Smooth muscle cell (in vitro differentiated cells): ENCODE measurements at regions not wholly inside any gene's neighbourhood (a gene's known extent, or its start where the extent isn't known, plus 50 kb on each side); places are given as distances from the start of the nearest gene placed in this dataset.

Experiments used
- DNase-seq: peaks from one replicate; lab custom pipeline; 2025; ENCODE audit not compliant: unreplicated experiment; lab: John Stamatoyannopoulos, UW
- H2AFZ ChIP-seq: fragments of 200-600 bp; sonication (generic); 2 replicates; pipeline ENCODE4 v1.6.0; 2016; ENCODE audit warnings: antibody characterized with exemption, low read depth, mild to moderate bottlenecking
- H3F3A ChIP-seq: fragments of 200-600 bp; sonication (generic); 2 replicates; pipeline ENCODE4 v1.6.0; 2017; ENCODE audit warnings: antibody characterized with exemption, low read depth
- H3K27ac ChIP-seq: fragments of 200-600 bp; sonication (generic); 2 replicates; pipeline ENCODE4 v1.5.1; 2016; ENCODE audit warnings: low read depth, mild to moderate bottlenecking
- H3K27me3 ChIP-seq: fragments of 200-600 bp; sonication (generic); 2 replicates; pipeline ENCODE4 v1.6.1; 2016; ENCODE audit warnings: low read depth, mild to moderate bottlenecking
- H3K36me3 ChIP-seq: fragments of 200-600 bp; sonication (generic); 2 replicates; pipeline ENCODE4 v1.5.1; 2016; ENCODE audit warnings: low read depth
- H3K4me1 ChIP-seq: fragments of 200-600 bp; sonication (generic); 2 replicates; pipeline ENCODE4 v1.5.1; 2016; ENCODE audit warnings: low read depth
- H3K4me2 ChIP-seq: fragments of 200-600 bp; sonication (generic); 2 replicates; pipeline ENCODE4 v1.6.0; 2016; ENCODE audit warnings: mild to moderate bottlenecking
- H3K4me3 ChIP-seq: fragments of 200-600 bp; sonication (generic); 2 replicates; pipeline ENCODE4 v1.5.1; 2016; ENCODE audit warnings: mild to moderate bottlenecking
- H3K79me2 ChIP-seq: fragments of 200-600 bp; sonication (generic); 2 replicates; pipeline ENCODE4 v1.6.0; 2016; ENCODE audit warnings: low read depth, mild to moderate bottlenecking
- H3K9ac ChIP-seq: fragments of 200-600 bp; sonication (generic); 2 replicates; pipeline ENCODE4 v1.6.0; 2016; ENCODE audit warnings: low read depth
- H3K9me3 ChIP-seq: fragments of 200-600 bp; sonication (generic); replicated peaks from 2 replicates; pipeline ENCODE4 v1.5.1; 2016; ENCODE audit warnings: low read depth
- H4K20me1 ChIP-seq: fragments of 200-600 bp; sonication (generic); 2 replicates; pipeline ENCODE4 v1.6.0; 2016; ENCODE audit warnings: low read depth
- CTCF ChIP-seq: fragments of 200-600 bp; sonication (generic); IDR thresholded peaks from 2 replicates; pipeline ENCODE4 v1.5.1; 2017; ENCODE audit warnings: borderline replicate concordance, mild to moderate bottlenecking, antibody characterized with exemption; ENCODE audit not compliant: insufficient read depth, poor library complexity, severe bottlenecking
- WGBS: methylation state at CpG from one replicate; pipeline ENCODE4 v1.1.7; 2016; ENCODE audit warnings: low lambda C conversion rate; 5-methylcytosine and 5-hydroxymethylcytosine counted together

DNA sequence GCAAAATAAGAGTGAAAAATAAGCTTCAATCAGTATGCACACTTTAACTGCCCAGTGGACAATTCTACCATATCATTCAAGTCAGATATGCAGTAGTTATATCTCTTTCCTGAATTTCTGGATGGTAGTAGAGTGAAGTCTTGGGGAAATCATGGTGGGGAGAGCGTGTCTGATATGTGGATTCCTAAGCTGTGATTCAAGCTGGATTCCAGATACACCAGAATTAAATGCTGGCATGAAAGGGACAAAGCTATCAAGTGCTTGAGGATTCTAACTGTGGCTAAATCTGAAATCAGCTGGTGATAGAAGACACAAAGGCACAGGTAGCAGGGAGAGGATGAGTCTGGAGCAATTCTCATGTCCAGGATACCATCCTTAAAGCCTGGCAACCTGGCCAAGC, 323.5 kb downstream of the DUSP10 start:
- 46% methylated on average over 1 of the region's 1 CpG for WGBS
- H3K27me3 ChIP-seq = no peaks in the 10 kb centered on the region
- no peak overlapping the region for H3K4me3 ChIP-seq
- no peak overlapping the region for H2AFZ ChIP-seq
- no peaks in the 10 kb centered on the region for H3K9me3 ChIP-seq
- H3K9ac ChIP-seq = no peak overlapping the region
- no peak for DNase-seq
- no peaks in the 10 kb centered on the region for H3K4me1 ChIP-seq
- H3K4me2 ChIP-seq = no peak overlapping the region
- TF ChIP-seq CTCF = no peak
- H3K36me3 ChIP-seq = no peaks in the 10 kb centered on the region
- H4K20me1 ChIP-seq = no peaks in the 10 kb centered on the region
- H3F3A ChIP-seq = no peaks in the 10 kb centered on the region
- H3K27ac ChIP-seq = no peak overlapping the region
- H3K79me2 ChIP-seq = no peaks in the 10 kb centered on the region

GRCh38 chr1:221419513-221420095, 322.3 kb downstream of the DUSP10 start:
- no peaks in the 10 kb centered on the region for H4K20me1 ChIP-seq
- no peak overlapping the region for H3K9ac ChIP-seq
- DNase-seq = no peak

DNA sequence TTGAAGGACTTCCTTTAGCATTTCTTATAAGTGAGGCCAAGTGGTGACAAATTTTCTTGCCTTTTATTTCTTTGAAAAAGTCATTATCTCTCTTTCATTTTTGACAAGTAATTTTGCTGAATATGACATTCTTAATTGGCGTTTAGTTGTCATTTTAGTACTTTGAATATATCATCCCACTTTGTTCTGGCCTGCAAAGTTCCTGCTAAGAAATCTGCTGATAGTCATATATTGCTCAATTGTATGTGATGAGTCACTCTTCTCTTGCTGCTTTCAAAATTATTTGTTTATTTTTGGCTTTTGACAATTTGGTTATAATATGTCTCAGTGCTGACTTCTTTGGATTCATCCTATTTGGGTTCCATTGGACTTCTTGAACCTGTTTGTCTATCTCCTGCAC, 312.6 kb downstream of the DUSP10 start:
- H3K4me2 ChIP-seq = peak overlapping the region; percentile 25
- no peaks in the 10 kb centered on the region for H3K27me3 ChIP-seq
- no peaks in the 10 kb centered on the region for H3K36me3 ChIP-seq
- no peak for DNase-seq
- no peak for TF ChIP-seq CTCF
- H3K27ac ChIP-seq = no peak overlapping the region
- H3K79me2 ChIP-seq = no peaks in the 10 kb centered on the region
- peaks cover 19% of the 10 kb centered on the region for H3F3A ChIP-seq
- no peak overlapping the region for H2AFZ ChIP-seq
- H3K4me1 ChIP-seq = peaks cover 5% of the 10 kb centered on the region
- H3K9ac ChIP-seq = no peak overlapping the region
- no peaks in the 10 kb centered on the region for H4K20me1 ChIP-seq
- no peaks in the 10 kb centered on the region for H3K9me3 ChIP-seq
- WGBS = 45% methylated on average over 1 of the region's 1 CpG
- no peak overlapping the region for H3K4me3 ChIP-seq

More at GRCh38 chr1:221419513-221420095, 322.3 kb downstream of the DUSP10 start:
- WGBS = 80% methylated on average over 3 of the region's 3 CpGs
- H3F3A ChIP-seq = no peaks in the 10 kb centered on the region
- no peak overlapping the region for H3K27ac ChIP-seq
- no peaks in the 10 kb centered on the region for H3K9me3 ChIP-seq
- H3K4me2 ChIP-seq = no peak overlapping the region
- H3K79me2 ChIP-seq = no peaks in the 10 kb centered on the region
- no peak overlapping the region for H2AFZ ChIP-seq
- H3K36me3 ChIP-seq = no peaks in the 10 kb centered on the region
- H3K4me1 ChIP-seq = no peaks in the 10 kb centered on the region
- no peak for TF ChIP-seq CTCF
- H3K27me3 ChIP-seq = no peaks in the 10 kb centered on the region
- H3K4me3 ChIP-seq = no peak overlapping the region

DNA sequence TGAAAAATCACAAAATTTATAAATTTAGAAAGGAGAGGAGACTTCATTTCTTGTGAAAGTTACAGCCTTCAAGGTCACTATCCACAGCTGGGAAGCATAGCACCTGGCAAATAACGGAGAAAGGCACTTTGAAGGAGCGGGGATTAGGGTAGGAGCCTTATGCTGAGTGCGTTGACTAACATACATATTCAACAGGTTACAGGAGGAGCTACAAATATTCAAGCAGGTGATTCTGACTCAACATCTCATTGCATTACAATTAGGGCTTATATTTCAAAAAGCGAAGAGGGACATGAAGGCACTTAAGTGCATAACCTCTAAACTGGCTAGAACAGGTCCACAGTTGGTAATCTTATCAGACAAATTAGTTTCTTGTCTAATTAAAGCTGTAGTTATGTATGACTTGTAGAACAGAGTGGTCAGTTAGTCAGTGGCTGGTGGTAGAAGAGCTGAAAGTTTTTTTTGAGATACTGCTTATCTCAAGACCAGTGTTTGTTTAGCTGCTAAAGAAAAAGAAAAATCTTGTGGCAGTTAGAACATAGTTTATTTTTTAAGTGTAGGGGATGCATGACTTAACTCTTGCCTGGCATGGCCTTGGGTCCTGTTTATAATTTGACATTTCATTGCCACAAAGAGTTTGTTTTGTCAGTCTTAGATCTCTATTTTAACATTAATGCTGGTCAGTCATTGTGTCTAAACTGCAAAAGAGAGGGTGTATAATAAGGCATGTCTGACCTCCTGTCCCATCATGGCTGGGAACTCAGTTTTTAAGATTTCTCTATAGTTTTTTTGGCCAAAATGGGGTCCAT, 311.5 kb downstream of the DUSP10 start:
- H3K27ac ChIP-seq = peak overlapping the region; percentile 80
- DNase-seq = no peak
- no peaks in the 10 kb centered on the region for H3K9me3 ChIP-seq

More for the DNA sequence above, 311.5 kb downstream of the DUSP10 start:
- WGBS = 70% methylated on average over 4 of the region's 4 CpGs
- no peaks in the 10 kb centered on the region for H3K36me3 ChIP-seq
- no peaks in the 10 kb centered on the region for H4K20me1 ChIP-seq
- no peaks in the 10 kb centered on the region for H3K27me3 ChIP-seq
- H3F3A ChIP-seq = peaks cover 19% of the 10 kb centered on the region
- H3K4me1 ChIP-seq = peaks cover 5% of the 10 kb centered on the region
- H3K9ac ChIP-seq = no peak overlapping the region
- H3K4me3 ChIP-seq = no peak overlapping the region
- no peaks in the 10 kb centered on the region for H3K79me2 ChIP-seq
- TF ChIP-seq CTCF = no peak
- H3K4me2 ChIP-seq = peak overlapping the region; percentile 63
- peak overlapping the region; percentile 20 for H2AFZ ChIP-seq
